PC-9 (cell line): ENCODE measurements at regions not wholly inside any gene's neighbourhood (a gene's known extent, or its start where the extent isn't known, plus 50 kb on each side); places are given as distances from the start of the nearest gene placed in this dataset.

Source experiments
- BruUV-seq: library from RNA; stranded (reverse); fragments of 400-500 nt; replicated peaks from 2 replicates; lab custom pipeline; 2021; lab: Mats Ljungman, UMichigan
- CTCF ChIA-PET: fragments of 300-600 bp; sonication (Branson Sonifier 250); formaldehyde crosslinking; loops from one replicate; lab custom pipeline; 2022; ENCODE audit warnings: antibody characterized with exemption; lab: Charles Lee
- POLR2A ChIA-PET: fragments of 300-600 bp; sonication (Branson Sonifier 250); formaldehyde crosslinking; loops from one replicate; lab custom pipeline; 2022; ENCODE audit warnings: antibody characterized with exemption; ENCODE audit not compliant: unreplicated experiment; lab: Charles Lee
- DNase-seq, 2 experiments: peaks; one replicate each; pipeline versions ENCODE4 v3.0.0 to v3.0.0-alpha.2; 2015 to 2022; ENCODE audit warnings: mixed read lengths in 1 of 2
- H2AFZ ChIP-seq: fragments of 200-600 bp; sonication (generic); 2 replicates; pipeline ENCODE4 v1.8.1; 2017; ENCODE audit warnings: antibody characterized with exemption
- H3F3A ChIP-seq: fragments of 200-600 bp; sonication (generic); 2 replicates; pipeline ENCODE4 v1.8.1; 2017; ENCODE audit warnings: antibody characterized with exemption, mild to moderate bottlenecking, low read depth; ENCODE audit not compliant: insufficient read depth
- H3K27ac ChIP-seq: fragments of 200-600 bp; sonication (generic); 2 replicates; pipeline ENCODE4 v1.6.1; 2016; ENCODE audit warnings: mixed run types
- H3K27me3 ChIP-seq: fragments of 200-600 bp; sonication (generic); 2 replicates; pipeline ENCODE4 v1.6.1; 2016; ENCODE audit warnings: low read depth, mixed run types; ENCODE audit not compliant: insufficient read depth
- H3K36me3 ChIP-seq: fragments of 200-600 bp; sonication (generic); 2 replicates; pipeline ENCODE4 v1.6.1; 2016; ENCODE audit warnings: low read depth, mixed run types
- H3K4me1 ChIP-seq: fragments of 200-600 bp; sonication (generic); replicated peaks from 2 replicates; pipeline ENCODE4 v1.6.1; 2016; ENCODE audit warnings: mixed run types; ENCODE audit not compliant: insufficient read depth
- H3K4me2 ChIP-seq: fragments of 200-600 bp; sonication (generic); 2 replicates; pipeline ENCODE4 v1.6.1; 2017; ENCODE audit warnings: mixed run types
- H3K4me3 ChIP-seq: fragments of 200-600 bp; sonication (generic); 2 replicates; pipeline ENCODE4 v1.6.1; 2016; ENCODE audit warnings: mixed run types
- H3K79me2 ChIP-seq: fragments of 200-600 bp; sonication (generic); 2 replicates; pipeline ENCODE4 v1.6.1; 2017; ENCODE audit warnings: low read depth, mixed run types
- H3K9me2 ChIP-seq: fragments of 200-600 bp; sonication (generic); 2 replicates; pipeline ENCODE4 v1.8.1; 2017; ENCODE audit warnings: mild to moderate bottlenecking; ENCODE audit not compliant: insufficient read depth
- H3K9me3 ChIP-seq: fragments of 200-600 bp; sonication (generic); 2 replicates; pipeline ENCODE4 v1.8.1; 2016; ENCODE audit warnings: low read depth; ENCODE audit not compliant: insufficient read depth
- H4K20me1 ChIP-seq: fragments of 200-600 bp; sonication (generic); 2 replicates; pipeline ENCODE4 v1.8.1; 2017; ENCODE audit not compliant: insufficient read depth
- EZH2 ChIP-seq: fragments of 200-600 bp; sonication (generic); IDR thresholded peaks from 2 replicates; pipeline ENCODE4 v1.8.0; 2017; ENCODE audit warnings: antibody characterized with exemption, low read depth
- intact Hi-C: fragments of 100-400 bp; cut with micrococcal nuclease; formaldehyde crosslinking; loops from one replicate; pipeline ENCODE4 v1.10.0; 2022; ENCODE audit not compliant: unreplicated experiment
- TF ChIP-seq, protein P1 (sequence below): fragments of 200-600 bp; sonication (generic); conservative IDR thresholded peaks from 2 replicates; pipeline ENCODE4 v1.6.1; 2017; ENCODE audit warnings: mixed run types, antibody characterized with exemption, mild to moderate bottlenecking, moderate library complexity

DNA sequence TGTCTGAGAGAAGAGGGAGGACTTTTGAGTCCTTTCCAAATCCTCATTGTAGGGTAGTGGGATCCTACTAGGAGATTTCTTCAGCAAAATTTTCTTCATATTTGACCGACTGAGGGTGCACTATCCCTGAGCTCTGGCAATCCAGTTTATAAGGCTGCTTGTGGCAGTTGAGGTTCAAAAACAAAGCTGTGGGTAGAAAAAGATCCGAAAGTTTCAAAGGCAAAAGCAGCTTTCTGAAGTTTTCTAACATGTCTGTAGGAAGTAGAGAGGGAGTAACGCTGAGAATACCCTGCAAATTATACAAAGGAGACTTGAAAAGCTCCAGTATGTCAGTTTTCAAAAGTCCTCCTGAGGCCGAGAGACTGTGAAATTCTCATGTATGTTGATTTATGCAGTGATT is 1039.3 kb upstream of the PIK3C3 start:
- H3K4me3 ChIP-seq, result no peak overlapping the region
- H3K9me3 ChIP-seq, result no peaks in the 10 kb centered on the region
- TF ChIP-seq, protein P1, sequence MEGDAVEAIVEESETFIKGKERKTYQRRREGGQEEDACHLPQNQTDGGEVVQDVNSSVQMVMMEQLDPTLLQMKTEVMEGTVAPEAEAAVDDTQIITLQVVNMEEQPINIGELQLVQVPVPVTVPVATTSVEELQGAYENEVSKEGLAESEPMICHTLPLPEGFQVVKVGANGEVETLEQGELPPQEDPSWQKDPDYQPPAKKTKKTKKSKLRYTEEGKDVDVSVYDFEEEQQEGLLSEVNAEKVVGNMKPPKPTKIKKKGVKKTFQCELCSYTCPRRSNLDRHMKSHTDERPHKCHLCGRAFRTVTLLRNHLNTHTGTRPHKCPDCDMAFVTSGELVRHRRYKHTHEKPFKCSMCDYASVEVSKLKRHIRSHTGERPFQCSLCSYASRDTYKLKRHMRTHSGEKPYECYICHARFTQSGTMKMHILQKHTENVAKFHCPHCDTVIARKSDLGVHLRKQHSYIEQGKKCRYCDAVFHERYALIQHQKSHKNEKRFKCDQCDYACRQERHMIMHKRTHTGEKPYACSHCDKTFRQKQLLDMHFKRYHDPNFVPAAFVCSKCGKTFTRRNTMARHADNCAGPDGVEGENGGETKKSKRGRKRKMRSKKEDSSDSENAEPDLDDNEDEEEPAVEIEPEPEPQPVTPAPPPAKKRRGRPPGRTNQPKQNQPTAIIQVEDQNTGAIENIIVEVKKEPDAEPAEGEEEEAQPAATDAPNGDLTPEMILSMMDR, result no peak
- TF ChIP-seq EZH2, result no peak
- H3K79me2 ChIP-seq, result no peaks in the 10 kb centered on the region
- H3F3A ChIP-seq, result no peaks in the 10 kb centered on the region
- no peaks in the 10 kb centered on the region for H3K4me1 ChIP-seq
- CTCF ChIA-PET, result no interaction called here
- intact Hi-C loops, result no loop called here
- no peaks in the 10 kb centered on the region for H3K27me3 ChIP-seq
- no TSS peak for BruUV-seq
- H3K4me2 ChIP-seq, result no peak overlapping the region
- no peak overlapping the region for H2AFZ ChIP-seq
- H3K36me3 ChIP-seq, result no peaks in the 10 kb centered on the region
- H3K9me2 ChIP-seq, result no peaks in the 10 kb centered on the region
- no peaks in the 10 kb centered on the region for H4K20me1 ChIP-seq
- H3K27ac ChIP-seq, result no peak overlapping the region
- DNase-seq, result no peak
- POLR2A ChIA-PET, result no interaction called here

GRCh38 chr18:40911582-40912254 is 1043.3 kb upstream of the PIK3C3 start:
- ChIA-PET CTCF (no interaction called here), POLR2A (no interaction called here)
- Histone ChIP-seq H3K4me1 (no peaks in the 10 kb centered on the region), H3K27ac (no peak overlapping the region), H3F3A (no peaks in the 10 kb centered on the region), H3K4me3 (no peak overlapping the region), H2AFZ (no peak overlapping the region; the same call in 1 of the 2 replicates), H3K36me3 (no peaks in the 10 kb centered on the region), H3K79me2 (no peaks in the 10 kb centered on the region), H4K20me1 (no peaks in the 10 kb centered on the region), H3K4me2 (no peak overlapping the region), H3K27me3 (no peaks in the 10 kb centered on the region), H3K9me2 (no peaks in the 10 kb centered on the region), H3K9me3 (no peaks in the 10 kb centered on the region)
- BruUV-seq, result no TSS peak
- intact Hi-C loops, result no loop called here
- no peak for TF ChIP-seq EZH2
- TF ChIP-seq, protein P1, result no peak
- no peak for DNase-seq

- Histone ChIP-seq H2AFZ (no peak overlapping the region), H3K4me1 (no peaks in the 10 kb centered on the region), H3K9me2 (no peaks in the 10 kb centered on the region), H3K27ac (no peak overlapping the region), H4K20me1 (no peaks in the 10 kb centered on the region), H3K27me3 (no peaks in the 10 kb centered on the region), H3F3A (no peaks in the 10 kb centered on the region), H3K4me3 (no peak overlapping the region), H3K79me2 (no peaks in the 10 kb centered on the region), H3K4me2 (no peak overlapping the region), H3K36me3 (no peaks in the 10 kb centered on the region), H3K9me3 (no peaks in the 10 kb centered on the region)
- intact Hi-C loops, result no loop called here
- ChIA-PET CTCF (no interaction called here), POLR2A (no interaction called here)
- TF ChIP-seq EZH2, result no peak
- TF ChIP-seq, protein P1, result no peak
- no peak for DNase-seq
- no TSS peak for BruUV-seq
Observed at GRCh38 chr18:40911041-40911440, 1044.0 kb upstream of the PIK3C3 start.
